IMR-90 (cell line): ENCODE measurements at regions not wholly inside any gene's neighbourhood (a gene's known extent, or its start where the extent isn't known, plus 50 kb on each side); places are given as distances from the start of the nearest gene placed in this dataset.

ENCODE experiments used
- ATAC-seq: fragments of 200-7000 bp; cut with Tn5 transposase; 2 replicates; pipeline ENCODE4 v1.9.1; 2020; ENCODE audit warnings: low read depth, mild to moderate bottlenecking, moderate library complexity
- BruUV-seq: library from RNA; stranded (reverse); fragments of 400-500 nt; replicated peaks from 2 replicates; lab custom pipeline; 2021; lab: Mats Ljungman, UMichigan
- CTCF ChIA-PET: fragments of 300-600 bp; formaldehyde crosslinking; extraction: SDS; loops from one replicate; lab custom pipeline; 2021; ENCODE audit warnings: antibody characterized with exemption; lab: Yijun Ruan, JAX
- POLR2A ChIA-PET: fragments of 300-600 bp; sonication (Branson Sonifier 250); formaldehyde crosslinking; loops from one replicate; lab custom pipeline; 2022; ENCODE audit warnings: antibody characterized with exemption; ENCODE audit not compliant: unreplicated experiment; lab: Charles Lee
- DNase-seq: peaks from one replicate; pipeline ENCODE4 v3.0.0; 2013
- H2AFZ ChIP-seq: replicated peaks from 2 replicates; pipeline ENCODE3; 2013; ENCODE audit warnings: low read length, mild to moderate bottlenecking; ENCODE audit not compliant: poor library complexity
- H2AK5ac ChIP-seq: 2 replicates; pipeline ENCODE4 v1.6.1; 2013; ENCODE audit warnings: low read depth, low read length, inconsistent platforms
- H2AK9ac ChIP-seq: replicated peaks from 2 replicates; pipeline ENCODE3; 2013; ENCODE audit warnings: mild to moderate bottlenecking, low read depth, low read length, moderate library complexity; ENCODE audit not compliant: poor library complexity
- H2BK120ac ChIP-seq: 2 replicates; pipeline ENCODE4 v1.6.1; 2013; ENCODE audit warnings: low read depth, low read length, inconsistent platforms
- H2BK15ac ChIP-seq: 3 replicates; pipeline ENCODE4 v1.6.1; 2013; ENCODE audit warnings: low read depth, low read length, inconsistent platforms
- H2BK20ac ChIP-seq: 2 replicates; pipeline ENCODE4 v1.6.1; 2013; ENCODE audit warnings: low read depth, mild to moderate bottlenecking, inconsistent platforms, low read length, moderate library complexity
- H2BK5ac ChIP-seq: 2 replicates; pipeline ENCODE4 v1.6.1; 2013; ENCODE audit warnings: mild to moderate bottlenecking, low read depth, low read length, inconsistent platforms; ENCODE audit not compliant: poor library complexity, severe bottlenecking
- H3K14ac ChIP-seq: replicated peaks from 2 replicates; pipeline ENCODE4 v1.6.1; 2013; ENCODE audit warnings: low read depth, low read length, inconsistent platforms
- H3K18ac ChIP-seq: 2 replicates; pipeline ENCODE4 v1.6.1; 2013; ENCODE audit warnings: low read depth, low read length, control low read depth
- H3K23ac ChIP-seq: 2 replicates; pipeline ENCODE4 v1.6.1; 2013; ENCODE audit warnings: low read depth, low read length, inconsistent platforms
- H3K27ac ChIP-seq: 2 replicates; pipeline ENCODE4 v1.5.1; 2013; ENCODE audit warnings: mild to moderate bottlenecking, control low read depth, low read length; ENCODE audit not compliant: insufficient read depth
- H3K27me3 ChIP-seq: 2 replicates; pipeline ENCODE4 v1.6.1; 2013; ENCODE audit warnings: low read length; ENCODE audit not compliant: control insufficient read depth, insufficient read depth
- H3K36me3 ChIP-seq: 2 replicates; pipeline ENCODE4 v1.6.1; 2013; ENCODE audit warnings: low read length, mixed read lengths; ENCODE audit not compliant: control insufficient read depth, insufficient read depth
- H3K4ac ChIP-seq: 2 replicates; pipeline ENCODE4 v1.6.1; 2013; ENCODE audit warnings: low read depth, low read length, inconsistent platforms
- H3K4me1 ChIP-seq: 2 replicates; pipeline ENCODE4 v1.6.1; 2013; ENCODE audit warnings: low read length, mixed read lengths; ENCODE audit not compliant: control insufficient read depth, insufficient read depth
- H3K4me2 ChIP-seq: 2 replicates; pipeline ENCODE4 v1.6.1; 2013; ENCODE audit warnings: low read depth, mild to moderate bottlenecking, control low read depth, low read length, moderate library complexity
- H3K4me3 ChIP-seq: 2 replicates; pipeline ENCODE4 v1.5.1; 2013; ENCODE audit warnings: low read depth, mild to moderate bottlenecking, control low read depth, low read length, moderate library complexity; ENCODE audit not compliant: insufficient read depth
- H3K56ac ChIP-seq: 2 replicates; pipeline ENCODE4 v1.6.1; 2013; ENCODE audit warnings: low read length, inconsistent platforms; ENCODE audit not compliant: insufficient read depth; ENCODE audit errors: extremely low read depth
- H3K79me1 ChIP-seq, 2 experiments: 2 replicates each; pipeline ENCODE4 v1.6.1; 2013; ENCODE audit warnings: low read length in 2 of 2, inconsistent platforms in 1 of 2, low read depth in 1 of 2
- H3K9ac ChIP-seq: 2 replicates; pipeline ENCODE4 v1.6.1; 2013; ENCODE audit warnings: low read depth, low read length, control low read depth
- H3K9me1 ChIP-seq: 2 replicates; pipeline ENCODE4 v1.6.1; 2013; ENCODE audit warnings: low read length, inconsistent platforms; ENCODE audit not compliant: insufficient read depth
- H3K9me3 ChIP-seq: 2 replicates; pipeline ENCODE4 v1.6.1; 2013; ENCODE audit warnings: low read length; ENCODE audit not compliant: control insufficient read depth, insufficient read depth
- H4K20me1 ChIP-seq: 2 replicates; pipeline ENCODE4 v1.6.1; 2013; ENCODE audit warnings: low read length, inconsistent platforms; ENCODE audit not compliant: insufficient read depth
- H4K5ac ChIP-seq: 2 replicates; pipeline ENCODE4 v1.6.1; 2013; ENCODE audit warnings: mild to moderate bottlenecking, low read depth, low read length, control low read depth
- H4K8ac ChIP-seq, 2 experiments: 2 replicates each; pipeline ENCODE4 v1.6.1; 2013; ENCODE audit warnings: low read depth in 2 of 2, low read length in 2 of 2, control low read depth in 1 of 2, inconsistent platforms in 1 of 2
- H4K91ac ChIP-seq: 2 replicates; pipeline ENCODE4 v1.6.1; 2013; ENCODE audit warnings: low read depth, low read length, inconsistent platforms; ENCODE audit not compliant: insufficient read depth
- BHLHE40 ChIP-seq: fragments of 150-350 bp; IDR thresholded peaks from 2 replicates; pipeline ENCODE4 v1.6.1; 2016; ENCODE audit warnings: mild to moderate bottlenecking, low read depth, low read length
- CEBPB ChIP-seq: IDR thresholded peaks from 2 replicates; pipeline ENCODE4 v1.6.1; 2012; ENCODE audit warnings: low read depth, low read length, improper control_type of control experiment
- CHD1 ChIP-seq: IDR thresholded peaks from 2 replicates; pipeline ENCODE4 v1.6.1; 2012; ENCODE audit warnings: low read depth, low read length, improper control_type of control experiment
- ELK1 ChIP-seq: fragments of 150-350 bp; IDR thresholded peaks from 2 replicates; pipeline ENCODE4 v1.6.1; 2016; ENCODE audit warnings: low read depth, mild to moderate bottlenecking, low read length, moderate library complexity, borderline replicate concordance
- MAFK ChIP-seq: IDR thresholded peaks from 2 replicates; pipeline ENCODE4 v1.6.1; 2012; ENCODE audit warnings: low read depth, low read length, improper control_type of control experiment
- MAZ ChIP-seq: IDR thresholded peaks from 2 replicates; pipeline ENCODE4 v1.6.1; 2012; ENCODE audit warnings: low read depth, mild to moderate bottlenecking, low read length, improper control_type of control experiment, moderate library complexity, borderline replicate concordance
- MXI1 ChIP-seq: IDR thresholded peaks from 2 replicates; pipeline ENCODE4 v1.6.1; 2012; ENCODE audit warnings: low read depth, mild to moderate bottlenecking, low read length, moderate library complexity, borderline replicate concordance
- NFE2L2 ChIP-seq: fragments of 150-350 bp; IDR thresholded peaks from 2 replicates; pipeline ENCODE4 v1.6.1; 2016; ENCODE audit warnings: low read depth, mild to moderate bottlenecking, low read length
- POLR2A ChIP-seq: IDR thresholded peaks from 2 replicates; pipeline ENCODE4 v1.6.1; 2012; ENCODE audit warnings: mild to moderate bottlenecking, low read depth, low read length
- RCOR1 ChIP-seq: IDR thresholded peaks from 2 replicates; pipeline ENCODE4 v1.6.1; 2012; ENCODE audit warnings: mild to moderate bottlenecking, low read length, improper control_type of control experiment; ENCODE audit not compliant: insufficient replicate concordance
- SMC3 ChIP-seq: fragments of 150-350 bp; IDR thresholded peaks from 2 replicates; pipeline ENCODE4 v1.6.1; 2016; ENCODE audit warnings: low read depth, mild to moderate bottlenecking, antibody characterized with exemption, low read length, moderate library complexity
- USF2 ChIP-seq: fragments of 150-350 bp; IDR thresholded peaks from 2 replicates; pipeline ENCODE4 v1.6.1; 2017; ENCODE audit warnings: mild to moderate bottlenecking, antibody characterized with exemption, low read length, low read depth
- WGBS, 2 experiments: methylation state at CpG; one replicate each; pipeline versions ENCODE4 v1.1.5 to v1.1.7; 2013; ENCODE audit warnings: missing lambda C conversion rate in 2 of 2; ENCODE audit not compliant: insufficient read length in 1 of 2; ENCODE audit errors: extremely low coverage in 2 of 2; 5-methylcytosine and 5-hydroxymethylcytosine counted together
- dilution Hi-C: fragments of 300-500 bp; cut with HindIII; formaldehyde crosslinking; loops from one replicate; pipeline ENCODE4 v1.14.3; 2018; ENCODE audit warnings: low sequenced_read_pairs; ENCODE audit not compliant: unreplicated experiment
- in situ Hi-C: fragments of 300-500 bp; cut with MboI; formaldehyde crosslinking; loops from 3 replicates; pipeline ENCODE4 v1.14.3; 2019; ENCODE audit warnings: low sequenced_read_pairs, inconsistent platforms, mixed read lengths
- intact Hi-C: fragments of 100-400 bp; cut with micrococcal nuclease; formaldehyde crosslinking; loops from 2 replicates; pipeline ENCODE4 v1.10.0; 2022
- TF ChIP-seq, protein P1 (sequence below): conservative IDR thresholded peaks from 2 replicates; pipeline ENCODE4 v1.5.1; 2012; ENCODE audit warnings: mild to moderate bottlenecking, low read depth, low read length, improper control_type of control experiment

DNA sequence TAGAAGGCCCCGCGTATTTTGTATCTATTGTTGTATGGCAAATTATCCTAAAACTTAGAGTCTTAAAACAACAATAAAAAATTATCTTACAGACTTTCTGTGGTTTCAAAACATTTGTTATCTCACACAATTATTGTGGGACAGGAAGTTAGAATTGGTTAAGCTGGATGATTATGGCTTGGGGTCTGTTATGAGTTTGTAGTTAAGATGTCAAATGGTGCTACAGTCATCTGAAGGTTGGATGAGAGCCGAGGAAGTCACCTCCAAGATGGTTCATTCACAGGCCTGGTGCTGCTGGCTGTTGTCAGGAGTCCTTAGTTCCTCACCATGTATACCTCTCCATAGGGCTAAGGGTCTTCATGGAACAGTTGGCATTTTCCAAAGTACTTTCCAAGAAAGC is 175.6 kb upstream of the FANCL start:
- Histone ChIP-seq H3K4me3 (no peak overlapping the region), H3K4me1 (no peaks in the 10 kb centered on the region), H3K9me1 (no peaks in the 10 kb centered on the region), H2BK5ac (no peak overlapping the region), H3K27ac (no peak overlapping the region), H3K4me2 (no peak overlapping the region), H2AK5ac (no peak overlapping the region), H4K8ac (no peak overlapping the region), H3K9me3 (no peaks in the 10 kb centered on the region), H3K14ac (no peak overlapping the region), H4K5ac (no peak overlapping the region), H2AK9ac (no peak overlapping the region), H2BK120ac (no peak overlapping the region), H3K56ac (no peak overlapping the region), H3K79me1 (no peaks in the 10 kb centered on the region), H3K27me3 (no peaks in the 10 kb centered on the region), H4K91ac (no peak overlapping the region), H2AFZ (no peak overlapping the region), H3K18ac (no peak overlapping the region), H3K9ac (no peak overlapping the region), H2BK15ac (no peak overlapping the region), H3K36me3 (no peaks in the 10 kb centered on the region), H3K4ac (no peak overlapping the region), H4K20me1 (no peaks in the 10 kb centered on the region), H2BK20ac (no peak overlapping the region), H3K23ac (no peak overlapping the region)
- in situ Hi-C loops (no loop called here), intact Hi-C loops (no loop called here), dilution Hi-C loops (no loop called here)
- no CpG with 5 or more reads among the region's 3 CpGs for WGBS, 2 experiments
- no peak for TF ChIP-seq SMC3
- TF ChIP-seq USF2: no peak
- TF ChIP-seq, protein P1, sequence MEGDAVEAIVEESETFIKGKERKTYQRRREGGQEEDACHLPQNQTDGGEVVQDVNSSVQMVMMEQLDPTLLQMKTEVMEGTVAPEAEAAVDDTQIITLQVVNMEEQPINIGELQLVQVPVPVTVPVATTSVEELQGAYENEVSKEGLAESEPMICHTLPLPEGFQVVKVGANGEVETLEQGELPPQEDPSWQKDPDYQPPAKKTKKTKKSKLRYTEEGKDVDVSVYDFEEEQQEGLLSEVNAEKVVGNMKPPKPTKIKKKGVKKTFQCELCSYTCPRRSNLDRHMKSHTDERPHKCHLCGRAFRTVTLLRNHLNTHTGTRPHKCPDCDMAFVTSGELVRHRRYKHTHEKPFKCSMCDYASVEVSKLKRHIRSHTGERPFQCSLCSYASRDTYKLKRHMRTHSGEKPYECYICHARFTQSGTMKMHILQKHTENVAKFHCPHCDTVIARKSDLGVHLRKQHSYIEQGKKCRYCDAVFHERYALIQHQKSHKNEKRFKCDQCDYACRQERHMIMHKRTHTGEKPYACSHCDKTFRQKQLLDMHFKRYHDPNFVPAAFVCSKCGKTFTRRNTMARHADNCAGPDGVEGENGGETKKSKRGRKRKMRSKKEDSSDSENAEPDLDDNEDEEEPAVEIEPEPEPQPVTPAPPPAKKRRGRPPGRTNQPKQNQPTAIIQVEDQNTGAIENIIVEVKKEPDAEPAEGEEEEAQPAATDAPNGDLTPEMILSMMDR: no peak
- TF ChIP-seq MAZ: no peak
- no peak for TF ChIP-seq CHD1
- no peak for TF ChIP-seq MXI1
- TF ChIP-seq CEBPB: no peak
- TF ChIP-seq NFE2L2: no peak
- TF ChIP-seq POLR2A: no peak
- TF ChIP-seq ELK1: no peak
- TF ChIP-seq RCOR1: no peak
- no peak for TF ChIP-seq BHLHE40
- no peak for TF ChIP-seq MAFK
- no TSS peak for BruUV-seq
- DNase-seq (no peak), ATAC-seq (no peak)
- ChIA-PET POLR2A (no interaction called here), CTCF (no interaction called here)
